Mesenchymal stem cell (in vitro differentiated cells and primary cell): ENCODE measurements at regions not wholly inside any gene's neighbourhood (a gene's known extent, or its start where the extent isn't known, plus 50 kb on each side); places are given as distances from the start of the nearest gene placed in this dataset.
"Not testable (repeated sequence)": the region's sequence is repeated elsewhere in the genome, so short reads cannot be mapped to it uniquely, and the experiment has no call there.

Experiments
- DNase-seq: peaks from one replicate; pipeline ENCODE4 v3.0.0-alpha.2; 2013
- H2AFZ ChIP-seq: one replicate; pipeline ENCODE4 v1.6.1; 2013; ENCODE audit warnings: low read depth, mild to moderate bottlenecking, control low read depth, inconsistent platforms, low read length, moderate library complexity
- H2AK5ac ChIP-seq: 2 replicates; pipeline ENCODE4 v1.6.1; 2013; ENCODE audit warnings: low read length, moderate library complexity, mild to moderate bottlenecking, inconsistent platforms; ENCODE audit not compliant: severe bottlenecking
- H2BK120ac ChIP-seq: one replicate; pipeline ENCODE4 v1.6.1; 2013; ENCODE audit warnings: low read depth, mild to moderate bottlenecking, inconsistent platforms, low read length, moderate library complexity
- H2BK12ac ChIP-seq, 2 experiments: one replicate each; pipeline ENCODE4 v1.6.1; 2013; ENCODE audit warnings: inconsistent platforms in 2 of 2, low read length in 2 of 2, mild to moderate bottlenecking in 2 of 2, moderate library complexity in 2 of 2, control low read depth in 1 of 2
- H2BK15ac ChIP-seq: one replicate; pipeline ENCODE4 v1.6.1; 2013; ENCODE audit warnings: mild to moderate bottlenecking, low read depth, inconsistent platforms; ENCODE audit not compliant: poor library complexity, severe bottlenecking
- H2BK5ac ChIP-seq: 2 replicates; pipeline ENCODE4 v1.6.1; 2013; ENCODE audit warnings: low read depth, mild to moderate bottlenecking, low read length, control low read depth, inconsistent platforms; ENCODE audit not compliant: poor library complexity, severe bottlenecking
- H3K14ac ChIP-seq, 2 experiments: one replicate each; pipeline ENCODE4 v1.6.1; 2013; ENCODE audit warnings: inconsistent platforms in 2 of 2, low read length in 2 of 2, control low read depth in 1 of 2, mild to moderate bottlenecking in 1 of 2, moderate library complexity in 1 of 2
- H3K18ac ChIP-seq, 2 experiments: one replicate each; pipeline ENCODE4 v1.6.1; 2013; ENCODE audit warnings: inconsistent platforms in 2 of 2, low read length in 2 of 2, control low read depth in 1 of 2, low read depth in 1 of 2, mild to moderate bottlenecking in 1 of 2
- H3K23ac ChIP-seq, 2 experiments: one replicate each; pipeline ENCODE4 v1.6.1; 2013; ENCODE audit warnings: inconsistent platforms in 2 of 2, low read length in 2 of 2, mild to moderate bottlenecking in 2 of 2, moderate library complexity in 2 of 2, control low read depth in 1 of 2
- H3K27ac ChIP-seq: 2 replicates; pipeline ENCODE4 v1.5.1; 2013; ENCODE audit warnings: mild to moderate bottlenecking, moderate library complexity, low read length, control low read depth, inconsistent platforms; ENCODE audit not compliant: poor library complexity, severe bottlenecking
- H3K27me3 ChIP-seq, 2 experiments: 2 replicates each; pipeline versions ENCODE4 v1.6.1 to v1.7.0; 2013; ENCODE audit warnings: low read length in 2 of 2, mild to moderate bottlenecking in 2 of 2, moderate library complexity in 2 of 2, control low read depth in 1 of 2, inconsistent platforms in 1 of 2; ENCODE audit not compliant: control insufficient read depth in 1 of 2, insufficient read depth in 1 of 2
- H3K36me3 ChIP-seq, 2 experiments: 2 replicates each; pipeline versions ENCODE4 v1.6.1 to v1.7.0; 2013; ENCODE audit warnings: low read length in 2 of 2, control low read depth in 1 of 2, inconsistent platforms in 1 of 2, low read depth in 1 of 2, mild to moderate bottlenecking in 1 of 2; ENCODE audit not compliant: insufficient read depth in 2 of 2, control insufficient read depth in 1 of 2
- H3K4ac ChIP-seq, 2 experiments: one replicate each; pipeline ENCODE4 v1.6.1; 2013; ENCODE audit warnings: inconsistent platforms in 2 of 2, low read length in 2 of 2, mild to moderate bottlenecking in 2 of 2, moderate library complexity in 2 of 2, control low read depth in 1 of 2, low read depth in 1 of 2
- H3K4me1 ChIP-seq: 2 replicates; pipeline ENCODE4 v1.6.1; 2013; ENCODE audit warnings: low read depth, low read length, control low read depth; ENCODE audit not compliant: control insufficient read depth, insufficient read depth
- H3K4me2 ChIP-seq: 2 replicates; pipeline ENCODE4 v1.6.1; 2013; ENCODE audit warnings: low read length, mild to moderate bottlenecking, inconsistent platforms; ENCODE audit not compliant: poor library complexity, severe bottlenecking
- H3K4me3 ChIP-seq, 2 experiments: 2 replicates each; pipeline versions ENCODE4 v1.5.1 to v1.7.0; 2013; ENCODE audit warnings: low read length in 2 of 2, mild to moderate bottlenecking in 2 of 2, control low read depth in 1 of 2, low read depth in 1 of 2; ENCODE audit not compliant: insufficient read depth in 1 of 2
- H3K79me1 ChIP-seq: replicated peaks from 2 replicates; pipeline ENCODE4 v1.6.1; 2013; ENCODE audit warnings: mild to moderate bottlenecking, control low read depth, low read length, inconsistent platforms; ENCODE audit not compliant: poor library complexity, severe bottlenecking
- H3K9ac ChIP-seq: 2 replicates; pipeline ENCODE4 v1.7.0; 2013; ENCODE audit warnings: mild to moderate bottlenecking, low read length, moderate library complexity
- H3K9me3 ChIP-seq: 2 replicates; pipeline ENCODE4 v1.7.0; 2013; ENCODE audit warnings: mild to moderate bottlenecking, low read length; ENCODE audit not compliant: control insufficient read depth
- H4K8ac ChIP-seq: one replicate; pipeline ENCODE4 v1.6.1; 2013; ENCODE audit warnings: inconsistent platforms, mild to moderate bottlenecking, low read length, moderate library complexity
- H4K91ac ChIP-seq: one replicate; pipeline ENCODE4 v1.6.1; 2013; ENCODE audit warnings: mild to moderate bottlenecking, low read length, inconsistent platforms
- WGBS: methylation state at CpG from one replicate; pipeline ENCODE4 v1.1.7; 2013; ENCODE audit warnings: mixed read lengths; 5-methylcytosine and 5-hydroxymethylcytosine counted together

DNA sequence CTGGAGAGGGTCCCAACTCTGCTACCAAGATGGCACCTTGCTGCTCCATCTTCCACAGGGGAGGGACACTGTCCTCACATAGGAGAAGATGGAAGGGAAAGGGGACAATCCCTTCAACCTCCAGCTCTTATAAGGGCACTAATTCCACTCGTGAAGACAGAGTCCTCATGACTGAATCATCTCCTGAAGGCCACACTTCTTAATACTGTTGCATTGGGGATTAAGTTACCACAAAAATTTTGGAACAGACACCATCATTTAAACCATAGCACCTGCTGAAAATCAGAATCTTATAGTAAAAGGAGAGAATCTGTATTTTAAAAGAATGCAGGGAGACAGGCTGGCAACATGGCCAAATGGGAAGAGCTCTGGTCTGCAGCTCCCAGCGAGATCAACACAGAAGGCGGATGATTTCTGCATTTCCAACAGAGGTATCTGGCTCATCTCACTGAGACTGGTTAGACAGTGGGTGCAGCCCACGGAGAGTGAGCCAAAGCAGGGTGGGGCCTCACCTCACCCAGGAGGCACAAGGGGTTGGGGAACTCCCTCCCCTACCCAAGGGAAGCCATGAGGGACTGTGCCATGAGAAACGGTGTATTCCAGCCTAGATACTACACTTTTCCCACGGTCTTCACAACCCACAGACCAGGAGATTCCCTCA is 69.4 kb upstream of the LIPC start:
- H2BK120ac ChIP-seq: no peak overlapping the region
- peaks cover 11% of the 10 kb centered on the region for H3K9me3 ChIP-seq
- peak overlapping the region; percentile 83 for H4K91ac ChIP-seq
- peak overlapping the region; percentile 70 to 76 for H3K18ac ChIP-seq
- peak overlapping the region in 1 of 2 experiments; percentile 9 for H3K14ac ChIP-seq
- H4K8ac ChIP-seq: no peak overlapping the region
- no peak overlapping the region for H3K23ac ChIP-seq
- peak overlapping the region; percentile 46 to 67 for H3K4ac ChIP-seq
- no peak overlapping the region for H3K4me2 ChIP-seq
- H3K36me3 ChIP-seq: no peaks in the 10 kb centered on the region
- 81% methylated on average over 6 of the region's 6 CpGs for WGBS
- peak overlapping the region; percentile 39 for H2BK15ac ChIP-seq
- H3K9ac ChIP-seq: no peak overlapping the region
- DNase-seq: peak; percentile 38
- no peak overlapping the region for H2AFZ ChIP-seq
- no peaks in the 10 kb centered on the region for H3K79me1 ChIP-seq
- H2BK12ac ChIP-seq: peak overlapping the region; percentile 66 to 88
- no peak overlapping the region for H2BK5ac ChIP-seq
- H2AK5ac ChIP-seq: no peak overlapping the region
- H3K4me1 ChIP-seq: peaks cover 3% of the 10 kb centered on the region
- H3K27me3 ChIP-seq: peaks cover 0 to 30% of the 10 kb centered on the region in 2 experiments
- no peak overlapping the region for H3K27ac ChIP-seq
- H3K4me3 ChIP-seq: no peak overlapping the region

GRCh38 chr15:58363118-58363517 is 68.7 kb upstream of the LIPC start:
- not testable (repeated sequence) for DNase-seq, H2AFZ ChIP-seq, H3K9ac ChIP-seq, H3K4me3 ChIP-seq, H2BK120ac ChIP-seq, H3K4me1 ChIP-seq, H3K23ac ChIP-seq, H2BK5ac ChIP-seq, H3K27ac ChIP-seq, H3K36me3 ChIP-seq, H3K4me2 ChIP-seq, H3K79me1 ChIP-seq, H4K91ac ChIP-seq, H2AK5ac ChIP-seq
- Histone ChIP-seq H3K14ac (peak overlapping the region in 1 of 2 experiments; percentile 37), H3K18ac (peak overlapping the region in 1 of 2 experiments; percentile 70), H3K4ac (peak overlapping the region; percentile 46 to 67), H2BK15ac (peak overlapping the region; percentile 39), H2BK12ac (peak overlapping the region; percentile 21 to 66), H3K9me3 (peaks cover 11% of the 10 kb centered on the region), H4K8ac (peak overlapping the region; percentile 61), H3K27me3 (peaks cover 0 to 23% of the 10 kb centered on the region in 2 experiments)
- WGBS: 89% methylated on average over 8 of the region's 8 CpGs

- not testable (repeated sequence) for H3K4me1 ChIP-seq, H3K36me3 ChIP-seq, H3K79me1 ChIP-seq, H4K8ac ChIP-seq, H2AFZ ChIP-seq, H2BK15ac ChIP-seq, H2AK5ac ChIP-seq, H3K9ac ChIP-seq, H3K14ac ChIP-seq, H3K4me2 ChIP-seq, H3K27ac ChIP-seq, H4K91ac ChIP-seq, H3K4ac ChIP-seq, H2BK5ac ChIP-seq, H3K23ac ChIP-seq, H2BK120ac ChIP-seq, H3K4me3 ChIP-seq, DNase-seq
- H3K9me3 ChIP-seq: peaks cover 11% of the 10 kb centered on the region
- peak overlapping the region in 1 of 2 experiments; percentile 63 for H2BK12ac ChIP-seq
- WGBS: 100% methylated on average over 4 of the region's 6 CpGs
- peaks cover 0 to 17% of the 10 kb centered on the region in 2 experiments for H3K27me3 ChIP-seq
- H3K18ac ChIP-seq: peak overlapping the region in 1 of 2 experiments; percentile 22
These were observed 68.1 kb upstream of the LIPC start for GRCh38 chr15:58363673-58364072.

DNA sequence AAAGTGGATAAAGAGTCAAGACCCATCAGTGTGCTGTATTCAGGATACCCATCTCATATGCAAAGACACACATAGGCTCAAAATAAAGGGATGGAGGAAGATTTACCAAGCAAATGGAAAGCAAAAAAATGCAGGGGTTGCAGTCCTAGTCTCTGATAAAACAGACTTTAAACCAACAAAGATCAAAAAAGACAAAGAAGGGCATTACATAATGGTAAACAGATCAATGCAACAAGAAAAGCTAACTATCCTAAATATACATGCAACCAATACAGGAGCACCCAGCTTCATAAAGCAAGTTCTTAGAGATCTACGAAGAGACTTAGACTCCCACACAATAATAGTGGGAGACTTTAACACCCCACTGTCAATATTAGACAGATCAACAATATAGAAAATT is 66.7 kb upstream of the LIPC start:
- H3K27me3 ChIP-seq, H2AK5ac ChIP-seq, H3K23ac ChIP-seq, H2BK120ac ChIP-seq, H4K91ac ChIP-seq, DNase-seq, H2AFZ ChIP-seq, H3K36me3 ChIP-seq, H2BK5ac ChIP-seq, H3K4ac ChIP-seq, H3K9ac ChIP-seq, H4K8ac ChIP-seq, H2BK15ac ChIP-seq, H2BK12ac ChIP-seq, H3K18ac ChIP-seq, H3K79me1 ChIP-seq, H3K4me2 ChIP-seq, H3K4me3 ChIP-seq, H3K27ac ChIP-seq, H3K14ac ChIP-seq, H3K4me1 ChIP-seq: not testable (repeated sequence)
- 100% methylated on average over 1 of the region's 1 CpG for WGBS
- H3K9me3 ChIP-seq: peaks cover 11% of the 10 kb centered on the region
